ENCODE measurements at regions not wholly inside any gene's neighbourhood (a gene's known extent, or its start where the extent isn't known, plus 50 kb on each side); places are given as distances from the start of the nearest gene placed in this dataset.

DNA sequence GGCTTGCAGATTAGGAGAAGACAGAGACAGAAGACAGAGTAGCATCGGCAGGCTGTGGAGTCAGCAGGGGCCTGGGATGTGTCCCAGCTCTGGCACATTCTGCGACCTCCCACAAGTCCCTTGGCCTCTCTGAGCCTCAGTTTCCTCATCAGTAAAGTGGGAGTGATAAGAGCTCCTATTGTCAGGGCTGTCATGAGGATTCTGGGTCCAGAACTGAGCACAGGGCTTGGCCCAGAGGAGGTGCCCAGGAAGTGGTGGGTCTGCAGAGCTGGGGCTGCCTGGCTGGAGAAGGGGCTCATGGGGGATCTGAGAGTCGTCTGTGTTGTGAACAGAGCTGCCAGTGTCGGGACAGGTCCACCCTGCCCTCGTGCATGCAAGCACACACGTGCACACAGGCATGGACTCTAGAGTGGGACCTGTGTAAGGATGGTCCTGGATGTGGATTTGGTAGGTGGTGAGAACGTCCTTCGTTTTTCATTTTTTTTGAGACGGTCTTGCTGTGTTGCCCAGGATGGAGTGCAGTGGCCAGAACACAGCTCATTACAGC, 262.9 kb downstream of the PTPRU start:
- TF ChIP-seq, protein P1, sequence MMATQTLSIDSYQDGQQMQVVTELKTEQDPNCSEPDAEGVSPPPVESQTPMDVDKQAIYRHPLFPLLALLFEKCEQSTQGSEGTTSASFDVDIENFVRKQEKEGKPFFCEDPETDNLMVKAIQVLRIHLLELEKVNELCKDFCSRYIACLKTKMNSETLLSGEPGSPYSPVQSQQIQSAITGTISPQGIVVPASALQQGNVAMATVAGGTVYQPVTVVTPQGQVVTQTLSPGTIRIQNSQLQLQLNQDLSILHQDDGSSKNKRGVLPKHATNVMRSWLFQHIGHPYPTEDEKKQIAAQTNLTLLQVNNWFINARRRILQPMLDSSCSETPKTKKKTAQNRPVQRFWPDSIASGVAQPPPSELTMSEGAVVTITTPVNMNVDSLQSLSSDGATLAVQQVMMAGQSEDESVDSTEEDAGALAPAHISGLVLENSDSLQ (IDR thresholded peaks at IDR 0.05), result no peak
- TF ChIP-seq L3MBTL2 (conservative IDR thresholded peaks at IDR 0.05) (no peak), LEF1 (IDR thresholded peaks at IDR 0.05; ENCODE audit: borderline replicate concordance) (no peak), ELF4 (IDR thresholded peaks at IDR 0.05) (no peak), CTBP1 (IDR thresholded peaks at IDR 0.05; ENCODE audit: borderline replicate concordance) (no peak), FOXA1 (IDR thresholded peaks at IDR 0.05) (no peak), ZNF384 (IDR thresholded peaks at IDR 0.05) (no peak), FOXM1 (IDR thresholded peaks at IDR 0.05; ENCODE audit: borderline replicate concordance) (no peak), SP1 (IDR thresholded peaks at IDR 0.05) (no peak), TARDBP (IDR thresholded peaks at IDR 0.05) (no peak), HDGF (IDR thresholded peaks at IDR 0.05; ENCODE audit: borderline replicate concordance) (no peak), FOXK2 (IDR thresholded peaks at IDR 0.05) (no peak), NFRKB (IDR thresholded peaks at IDR 0.05) (no peak), SUZ12 (IDR thresholded peaks at IDR 0.05) (no peak), BHLHE40 (IDR thresholded peaks at IDR 0.05; ENCODE audit: borderline replicate concordance) (no peak), ARNT (IDR thresholded peaks at IDR 0.05) (no peak)
- CTCF ChIA-PET, result no interaction called here
- no peak for DNase-seq (ENCODE audit: extremely low spot score)
- POLR2A ChIA-PET, result no interaction called here

DNA sequence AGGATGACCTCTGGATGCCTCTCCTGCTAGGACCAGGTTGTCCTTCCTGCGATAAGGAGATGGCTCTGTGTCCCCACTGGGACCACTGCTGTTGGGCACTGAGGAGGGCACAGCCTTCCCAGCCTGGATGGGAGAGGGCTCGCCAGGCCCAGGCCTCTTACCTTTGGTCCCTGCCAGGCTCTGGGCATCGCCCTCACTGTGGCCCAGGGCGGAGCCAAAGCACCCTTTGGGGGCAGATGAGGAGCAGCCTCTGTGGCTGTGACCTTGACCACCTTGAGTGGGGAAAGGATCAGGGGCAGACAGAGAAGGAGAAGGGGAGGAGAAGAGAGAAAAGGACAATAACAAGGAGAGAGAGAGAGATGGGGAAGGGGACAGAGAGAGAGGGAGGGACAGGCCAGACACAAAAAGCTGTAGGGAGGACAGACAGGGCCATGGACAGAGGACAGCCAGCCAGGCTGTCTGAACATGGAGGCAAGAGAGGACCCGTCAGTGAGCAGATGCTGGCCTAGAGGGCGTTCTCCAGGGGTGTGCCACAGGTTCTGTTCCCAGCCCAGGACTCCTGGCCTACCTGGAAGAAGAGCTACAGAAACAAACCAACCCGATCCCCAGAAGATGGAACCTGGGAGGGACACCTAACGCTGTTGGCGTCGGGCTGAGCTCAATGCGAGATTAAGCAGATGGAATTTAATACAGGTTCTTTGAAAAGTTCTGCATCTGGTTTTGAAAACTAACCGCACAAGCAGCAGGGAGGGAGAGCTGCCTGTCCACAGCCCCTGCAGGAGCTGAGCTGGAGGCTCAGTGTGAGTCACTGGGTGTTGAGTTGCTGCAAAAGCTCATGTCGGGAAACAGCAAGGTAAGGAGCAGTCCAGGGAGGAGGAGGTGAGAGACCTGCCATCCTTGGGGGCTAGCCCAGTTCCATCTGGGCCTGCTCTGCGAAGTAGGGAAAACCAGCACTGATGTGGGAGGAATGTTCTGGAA, 262.1 kb downstream of the PTPRU start:
- no peak for DNase-seq (ENCODE audit: extremely low spot score)
- TF ChIP-seq, protein P1 (IDR thresholded peaks at IDR 0.05), result no peak
- TF ChIP-seq ELF4 (IDR thresholded peaks at IDR 0.05) (no peak), TARDBP (IDR thresholded peaks at IDR 0.05) (no peak), LEF1 (IDR thresholded peaks at IDR 0.05; ENCODE audit: borderline replicate concordance) (no peak), CTBP1 (IDR thresholded peaks at IDR 0.05; ENCODE audit: borderline replicate concordance) (no peak), SP1 (IDR thresholded peaks at IDR 0.05) (no peak), FOXA1 (IDR thresholded peaks at IDR 0.05) (no peak), NFRKB (IDR thresholded peaks at IDR 0.05) (no peak), L3MBTL2 (conservative IDR thresholded peaks at IDR 0.05) (no peak), FOXK2 (IDR thresholded peaks at IDR 0.05) (no peak), FOXM1 (IDR thresholded peaks at IDR 0.05; ENCODE audit: borderline replicate concordance) (no peak), ZNF384 (IDR thresholded peaks at IDR 0.05) (no peak), BHLHE40 (IDR thresholded peaks at IDR 0.05; ENCODE audit: borderline replicate concordance) (no peak), SUZ12 (IDR thresholded peaks at IDR 0.05) (no peak)
- CTCF ChIA-PET, result interaction anchor here (0.7 kb wide), 1 partner anchor 1229 kb away, joined by 3 read pairs; no protein-coding TSS in a partner anchor
- POLR2A ChIA-PET, result no interaction called here

DNA sequence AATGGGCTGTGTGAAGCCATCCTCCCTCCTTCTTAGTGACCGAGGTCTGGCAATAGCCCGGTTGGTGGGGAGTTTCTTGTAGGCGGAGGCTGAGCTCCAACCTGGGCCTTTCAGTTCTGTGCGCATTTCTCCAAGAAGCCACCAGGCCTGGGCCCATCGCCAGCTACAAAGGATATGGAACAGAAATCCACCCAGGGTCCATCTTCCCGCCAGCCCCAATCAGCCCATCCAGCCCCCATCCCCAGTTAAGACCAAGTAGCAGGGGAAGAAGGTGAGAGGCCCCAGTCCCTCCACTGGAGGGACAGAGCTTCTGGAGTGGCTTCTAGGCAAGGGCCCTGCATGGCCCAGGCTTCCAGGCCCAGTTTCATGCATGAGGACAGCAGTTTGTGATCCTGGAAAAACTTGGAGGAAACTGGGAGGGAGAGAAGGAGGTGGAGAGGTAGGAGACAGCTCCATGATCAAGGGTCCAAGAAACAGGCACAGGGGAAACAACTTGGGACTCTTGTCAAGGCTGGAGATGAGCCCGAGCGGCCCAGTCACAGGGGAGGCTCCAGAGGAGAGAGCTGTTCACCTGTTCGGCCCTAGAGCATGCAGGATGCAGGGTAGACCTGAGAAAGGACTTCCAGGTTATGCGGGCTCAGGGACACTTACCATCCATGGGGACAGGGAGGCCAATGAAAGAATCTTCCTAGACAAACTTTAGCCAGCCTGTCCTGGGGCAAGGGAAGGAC, 261.2 kb downstream of the PTPRU start:
- TF ChIP-seq FOXK2 (IDR thresholded peaks at IDR 0.05), result no peak
- TF ChIP-seq LEF1 (IDR thresholded peaks at IDR 0.05; ENCODE audit: borderline replicate concordance), result no peak
- no peak for TF ChIP-seq FOXA1 (IDR thresholded peaks at IDR 0.05)
- TF ChIP-seq ARNT (IDR thresholded peaks at IDR 0.05), result no peak
- no peak for TF ChIP-seq ZNF384 (IDR thresholded peaks at IDR 0.05)
- TF ChIP-seq SUZ12 (IDR thresholded peaks at IDR 0.05), result no peak
- no peak for TF ChIP-seq NFRKB (IDR thresholded peaks at IDR 0.05)
- ChIA-PET POLR2A (no interaction called here), CTCF (no interaction called here)
- DNase-seq (ENCODE audit: extremely low spot score), result no peak

DNA sequence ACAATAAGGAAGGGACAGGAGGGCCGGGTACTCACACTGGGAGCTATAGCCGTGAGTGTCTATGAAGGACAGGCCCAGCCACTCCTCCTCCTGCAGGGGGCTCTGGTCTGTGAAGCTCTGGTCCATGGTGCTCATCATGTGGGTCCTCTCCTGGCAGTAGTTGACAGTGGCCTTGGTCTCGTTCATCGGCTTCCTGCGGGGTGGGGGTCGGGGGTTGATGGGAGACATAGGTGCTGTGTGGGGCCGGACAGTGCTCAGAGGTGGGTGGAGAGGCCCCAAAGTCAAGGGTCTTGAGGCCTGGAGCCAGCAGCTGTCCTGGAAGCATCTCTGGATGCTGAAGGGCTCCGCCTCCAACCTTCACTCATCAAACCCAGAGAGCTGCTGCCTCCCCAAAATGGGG, 260.4 kb downstream of the PTPRU start:
- TF ChIP-seq ELF4 (IDR thresholded peaks at IDR 0.05) (no peak), FOXM1 (IDR thresholded peaks at IDR 0.05; ENCODE audit: borderline replicate concordance) (no peak), FOXK2 (IDR thresholded peaks at IDR 0.05) (no peak), CTBP1 (IDR thresholded peaks at IDR 0.05; ENCODE audit: borderline replicate concordance) (no peak), BHLHE40 (IDR thresholded peaks at IDR 0.05; ENCODE audit: borderline replicate concordance) (no peak), L3MBTL2 (conservative IDR thresholded peaks at IDR 0.05) (no peak)
- ChIA-PET CTCF (no interaction called here), POLR2A (no interaction called here)
- no peak for DNase-seq (ENCODE audit: extremely low spot score)

DNA sequence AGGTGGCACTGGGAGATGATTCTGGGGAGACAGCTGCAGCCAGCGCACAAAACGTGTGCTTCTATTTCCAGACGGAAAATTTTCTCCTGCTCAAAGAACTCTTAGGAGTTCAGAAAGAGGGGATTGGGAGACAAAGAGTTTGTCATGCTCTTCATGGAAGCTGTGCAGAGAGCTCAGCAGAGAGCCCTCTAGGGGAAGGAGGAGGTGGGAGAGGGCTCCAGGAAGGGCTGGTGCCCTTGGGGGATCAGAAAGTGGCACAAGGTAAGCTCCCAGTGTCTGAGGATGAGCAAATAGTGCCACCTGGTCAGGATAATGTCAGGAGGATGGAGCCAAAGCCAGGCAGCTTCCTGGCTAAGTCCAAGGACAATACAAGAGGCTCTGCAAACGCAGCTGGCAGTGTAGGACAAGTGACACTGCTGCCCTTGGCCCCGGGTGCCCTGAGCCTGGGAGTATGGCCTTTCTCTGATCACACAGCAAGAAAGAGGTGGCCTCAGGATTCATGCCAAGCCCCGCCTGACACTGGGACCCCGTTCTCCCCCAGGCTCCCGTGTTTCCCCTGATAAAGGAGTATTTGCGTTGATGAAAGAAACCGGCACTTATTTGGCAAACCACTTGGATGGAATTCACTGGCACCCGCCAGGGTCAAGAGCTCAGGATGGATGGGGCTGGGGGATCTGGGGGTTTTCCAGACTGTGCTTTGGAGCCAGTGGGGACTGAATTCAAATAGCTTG, 254.0 kb downstream of the PTPRU start:
- ChIA-PET POLR2A (no interaction called here), CTCF (interaction anchor here (0.6 kb wide), 1 partner anchor 475 kb away, joined by 4 read pairs; no protein-coding TSS in a partner anchor)
- DNase-seq (ENCODE audit: extremely low spot score), result no peak
- TF ChIP-seq FOXA1 (IDR thresholded peaks at IDR 0.05) (no peak), TARDBP (IDR thresholded peaks at IDR 0.05) (no peak), L3MBTL2 (conservative IDR thresholded peaks at IDR 0.05) (no peak), NFRKB (IDR thresholded peaks at IDR 0.05) (no peak), SUZ12 (IDR thresholded peaks at IDR 0.05) (no peak), FOXM1 (IDR thresholded peaks at IDR 0.05; ENCODE audit: borderline replicate concordance) (no peak), FOXK2 (IDR thresholded peaks at IDR 0.05) (no peak), ELF4 (IDR thresholded peaks at IDR 0.05) (no peak), ARNT (IDR thresholded peaks at IDR 0.05) (no peak), ZNF384 (IDR thresholded peaks at IDR 0.05) (no peak), BHLHE40 (IDR thresholded peaks at IDR 0.05; ENCODE audit: borderline replicate concordance) (no peak), HDGF (IDR thresholded peaks at IDR 0.05; ENCODE audit: borderline replicate concordance) (no peak), CTBP1 (IDR thresholded peaks at IDR 0.05; ENCODE audit: borderline replicate concordance) (no peak), LEF1 (IDR thresholded peaks at IDR 0.05; ENCODE audit: borderline replicate concordance) (no peak)
- TF ChIP-seq, protein P1 (IDR thresholded peaks at IDR 0.05), result no peak
